ENCODE measurements at regions not wholly inside any gene's neighbourhood (a gene's known extent, or its start where the extent isn't known, plus 50 kb on each side); places are given as distances from the start of the nearest gene placed in this dataset.

DNA sequence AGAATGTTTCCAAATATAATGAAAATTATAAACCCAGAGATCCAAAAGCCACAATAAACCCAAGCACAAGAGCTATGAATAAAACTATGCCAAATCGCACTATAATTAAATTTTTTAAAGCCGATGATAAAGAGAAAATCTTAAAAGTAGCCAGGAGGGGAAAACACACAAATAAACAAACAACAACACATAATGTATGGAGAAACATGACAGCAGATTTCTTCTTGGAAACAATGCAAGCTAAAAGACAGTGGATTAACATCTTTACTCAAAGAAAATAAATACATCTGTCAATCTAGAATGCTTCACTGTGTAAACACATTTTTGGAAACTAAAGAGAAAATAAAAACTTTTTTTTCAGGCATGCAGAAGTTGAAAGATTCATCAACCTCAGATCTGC lies 53.0 kb upstream of the SMOX start:
- TF ChIP-seq, protein P1, sequence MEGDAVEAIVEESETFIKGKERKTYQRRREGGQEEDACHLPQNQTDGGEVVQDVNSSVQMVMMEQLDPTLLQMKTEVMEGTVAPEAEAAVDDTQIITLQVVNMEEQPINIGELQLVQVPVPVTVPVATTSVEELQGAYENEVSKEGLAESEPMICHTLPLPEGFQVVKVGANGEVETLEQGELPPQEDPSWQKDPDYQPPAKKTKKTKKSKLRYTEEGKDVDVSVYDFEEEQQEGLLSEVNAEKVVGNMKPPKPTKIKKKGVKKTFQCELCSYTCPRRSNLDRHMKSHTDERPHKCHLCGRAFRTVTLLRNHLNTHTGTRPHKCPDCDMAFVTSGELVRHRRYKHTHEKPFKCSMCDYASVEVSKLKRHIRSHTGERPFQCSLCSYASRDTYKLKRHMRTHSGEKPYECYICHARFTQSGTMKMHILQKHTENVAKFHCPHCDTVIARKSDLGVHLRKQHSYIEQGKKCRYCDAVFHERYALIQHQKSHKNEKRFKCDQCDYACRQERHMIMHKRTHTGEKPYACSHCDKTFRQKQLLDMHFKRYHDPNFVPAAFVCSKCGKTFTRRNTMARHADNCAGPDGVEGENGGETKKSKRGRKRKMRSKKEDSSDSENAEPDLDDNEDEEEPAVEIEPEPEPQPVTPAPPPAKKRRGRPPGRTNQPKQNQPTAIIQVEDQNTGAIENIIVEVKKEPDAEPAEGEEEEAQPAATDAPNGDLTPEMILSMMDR (IDR thresholded peaks at IDR 0.05; ENCODE audit: low read depth, low read length): no peak
- DNase-seq (ENCODE audit: low read depth, low spot score): no peak
- H3K4me3 ChIP-seq (ENCODE audit: low read depth, low read length): no peak overlapping the region
- in situ Hi-C loops (cut with HindIII; ENCODE audit: low sequenced_read_pairs): no loop called here

DNA sequence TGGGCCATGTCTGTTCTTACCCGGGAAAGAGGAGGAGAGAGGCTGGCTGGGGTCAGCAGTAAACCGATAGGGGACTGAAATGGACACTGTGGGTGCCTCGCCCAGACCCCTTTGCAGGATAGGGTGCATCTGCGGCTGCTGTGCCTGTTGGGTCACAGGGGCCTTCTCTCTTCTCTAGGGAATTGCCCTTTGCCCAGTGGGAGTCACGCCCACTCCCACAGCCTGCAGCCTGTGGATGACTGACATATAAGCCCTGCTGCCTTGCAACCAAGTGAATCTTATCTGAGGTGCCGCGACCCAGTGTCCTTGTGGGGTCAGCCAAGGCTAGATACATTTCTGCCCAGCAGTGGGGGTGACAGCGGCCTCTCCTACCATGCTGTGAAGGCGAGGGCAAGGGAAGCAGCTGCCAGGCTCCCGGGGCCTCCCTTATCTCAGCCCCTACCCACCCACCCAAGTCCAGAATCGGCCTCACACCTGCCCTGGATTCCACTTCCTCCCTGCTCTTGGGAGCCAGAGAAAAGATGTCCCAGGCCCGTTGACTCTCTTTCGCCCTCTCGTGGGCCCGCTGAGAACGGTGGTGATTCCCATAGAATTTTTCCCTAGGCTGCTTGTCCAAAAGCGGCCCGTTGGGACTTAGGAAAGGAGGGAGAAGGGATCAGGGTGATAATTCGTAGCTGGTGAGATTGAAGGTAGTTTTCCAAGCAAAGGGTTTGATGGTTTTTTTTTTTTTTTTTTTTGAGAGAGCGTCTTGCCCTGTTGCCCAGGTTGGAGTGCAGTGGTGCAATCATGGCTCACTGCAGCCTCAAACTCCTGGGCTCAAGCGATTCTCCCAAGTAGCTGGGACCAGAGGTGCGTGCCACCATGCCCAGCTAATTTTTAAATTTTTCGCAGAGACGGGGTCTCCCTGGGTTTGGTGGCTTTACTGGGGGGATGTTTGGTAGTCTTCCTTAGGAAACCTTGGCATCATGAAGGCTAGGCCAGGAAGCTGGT lies 56.8 kb upstream of the SMOX start:
- H3K4me3 ChIP-seq (ENCODE audit: low read depth, low read length): no peak overlapping the region
- DNase-seq (ENCODE audit: low read depth, low spot score): peak; percentile 45
- TF ChIP-seq, protein P1 (IDR thresholded peaks at IDR 0.05; ENCODE audit: low read depth, low read length): peak; percentile 83
- in situ Hi-C loops (cut with HindIII; ENCODE audit: low sequenced_read_pairs): no loop called here

DNA sequence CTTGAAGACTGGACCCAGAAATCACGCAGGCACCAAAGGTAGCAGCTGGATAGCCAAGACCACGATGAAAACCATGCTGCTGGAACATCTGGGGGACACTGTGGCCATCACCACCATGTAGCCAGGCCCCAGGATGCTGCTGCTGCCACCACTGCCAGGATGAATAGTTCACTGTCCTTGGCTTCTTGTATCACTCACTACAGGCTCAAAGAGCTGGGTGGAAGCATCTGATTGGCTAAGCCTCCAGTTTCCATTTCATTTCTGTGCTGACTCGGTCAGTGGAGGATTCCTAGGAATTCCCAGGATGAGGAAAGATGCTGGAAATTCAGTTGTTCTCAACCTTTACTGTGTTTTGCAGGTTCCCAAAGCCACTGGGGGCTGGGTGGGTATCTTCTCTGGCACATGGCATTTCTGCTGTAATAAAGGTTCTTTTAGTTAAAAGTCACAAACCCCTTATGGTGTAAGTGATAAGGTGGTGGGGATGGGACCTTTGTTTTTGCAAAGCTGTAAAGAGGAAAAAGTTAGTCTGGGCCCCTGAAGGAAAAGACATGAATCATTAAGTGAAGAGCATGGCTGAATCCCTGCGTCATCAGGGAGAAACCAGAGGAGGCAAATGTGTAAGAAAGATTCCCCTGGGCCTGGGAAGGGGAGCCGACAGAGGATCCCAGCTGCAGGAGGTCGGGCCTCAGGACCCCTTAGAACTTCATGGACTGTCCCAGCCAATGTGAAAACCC lies 57.7 kb upstream of the SMOX start:
- TF ChIP-seq, protein P1 (IDR thresholded peaks at IDR 0.05; ENCODE audit: low read depth, low read length): no peak
- no peak overlapping the region for H3K4me3 ChIP-seq (ENCODE audit: low read depth, low read length)
- in situ Hi-C loops (cut with HindIII; ENCODE audit: low sequenced_read_pairs): no loop called here
- peak; percentile 86 for DNase-seq (ENCODE audit: low read depth, low spot score)

DNA sequence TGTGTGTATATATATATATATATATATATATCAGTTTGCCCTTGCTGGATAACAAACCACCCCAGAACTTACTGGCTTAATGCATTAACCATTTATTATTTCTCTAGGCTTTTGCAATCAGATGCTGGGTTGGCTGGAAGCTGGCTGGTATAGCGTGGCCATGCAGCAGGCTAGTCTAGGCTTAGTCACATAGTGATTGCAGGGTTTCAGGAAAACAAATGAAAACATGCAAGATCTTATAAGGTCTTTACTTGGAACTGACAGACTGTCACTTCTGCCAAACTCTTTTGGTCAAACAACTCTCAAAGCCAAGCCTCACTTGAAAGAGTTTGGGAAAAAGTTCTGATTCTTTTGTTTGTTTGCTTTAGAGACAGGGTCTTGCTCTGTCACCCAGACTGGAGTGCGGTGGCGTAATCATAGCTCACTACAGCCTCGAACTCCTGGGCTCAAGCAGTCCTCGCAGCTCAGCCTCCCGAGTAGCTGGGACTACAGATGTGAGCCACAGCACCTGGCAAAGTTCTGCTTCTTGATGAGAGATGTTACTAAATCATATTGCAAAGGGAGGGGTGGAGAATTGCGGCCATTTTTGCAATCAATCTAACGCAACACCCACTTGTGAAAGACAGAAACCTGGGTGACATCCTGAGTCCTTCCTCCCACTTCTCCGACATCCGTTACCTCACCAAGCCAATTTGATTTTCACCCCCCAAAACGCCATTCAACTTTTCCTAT lies 58.7 kb upstream of the SMOX start:
- no peak for DNase-seq (ENCODE audit: low read depth, low spot score)
- no peak overlapping the region for H3K4me3 ChIP-seq (ENCODE audit: low read depth, low read length)
- TF ChIP-seq, protein P1 (IDR thresholded peaks at IDR 0.05; ENCODE audit: low read depth, low read length): no peak
- in situ Hi-C loops (cut with HindIII; ENCODE audit: low sequenced_read_pairs): no loop called here

DNA sequence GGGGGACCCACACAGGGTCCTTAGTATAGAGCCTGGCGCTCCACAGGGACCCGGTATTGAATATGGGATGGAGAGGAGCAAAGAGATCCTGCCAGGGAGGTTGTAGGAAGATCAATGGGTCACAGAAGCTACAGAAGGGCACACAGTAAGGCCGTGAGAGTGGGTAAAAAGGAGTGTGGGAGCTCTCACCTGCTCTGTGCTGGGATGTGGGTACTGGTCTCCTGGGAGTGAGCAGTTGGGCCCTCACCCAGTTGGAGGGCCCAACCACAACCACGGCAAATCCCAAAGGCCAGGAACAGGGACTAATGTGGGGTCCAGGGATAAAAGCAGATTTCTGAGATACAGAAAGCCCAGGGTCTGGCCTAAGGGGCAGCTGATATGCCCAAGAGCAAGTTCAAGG lies 59.9 kb upstream of the SMOX start:
- H3K4me3 ChIP-seq (ENCODE audit: low read depth, low read length): no peak overlapping the region
- in situ Hi-C loops (cut with HindIII; ENCODE audit: low sequenced_read_pairs): no loop called here
- TF ChIP-seq, protein P1 (IDR thresholded peaks at IDR 0.05; ENCODE audit: low read depth, low read length): no peak
- DNase-seq (ENCODE audit: low read depth, low spot score): no peak

DNA sequence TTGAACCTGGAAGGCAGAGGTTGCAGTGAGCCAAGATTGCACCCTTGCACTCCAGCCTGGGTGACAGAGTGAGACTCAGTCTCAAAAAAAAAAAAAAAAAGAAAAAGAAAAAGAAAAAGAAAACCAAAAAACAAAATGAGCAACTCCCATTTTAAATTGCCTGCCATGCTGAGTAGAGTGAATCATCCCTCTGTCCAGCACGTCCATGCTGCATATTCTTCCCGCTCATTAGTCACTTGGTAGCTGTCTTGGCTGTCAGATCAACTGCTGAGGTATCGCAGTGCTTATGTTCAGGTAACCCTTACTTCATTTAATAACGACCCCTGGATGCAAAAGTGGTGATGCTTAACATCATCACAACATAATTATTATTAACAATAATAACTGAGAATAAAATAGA lies 60.7 kb upstream of the SMOX start:
- in situ Hi-C loops (cut with HindIII; ENCODE audit: low sequenced_read_pairs): no loop called here
- TF ChIP-seq, protein P1 (IDR thresholded peaks at IDR 0.05; ENCODE audit: low read depth, low read length): no peak
- DNase-seq (ENCODE audit: low read depth, low spot score): no peak
- no peak overlapping the region for H3K4me3 ChIP-seq (ENCODE audit: low read depth, low read length)
